ENCODE measurements at regions not wholly inside any gene's neighbourhood (a gene's known extent, or its start where the extent isn't known, plus 50 kb on each side); places are given as distances from the start of the nearest gene placed in this dataset.
"Not testable (repeated sequence)": the region's sequence is repeated elsewhere in the genome, so short reads cannot be mapped to it uniquely, and the experiment has no call there.

- DNase-seq = no peak
These were observed 460.8 kb downstream of the DMAC1 start for GRCh38 chr9:7338586-7339281.

GRCh38 chr9:7336356-7337065, 463.1 kb downstream of the DMAC1 start:
- DNase-seq = no peak

- DNase-seq = no peak
These were observed 465.9 kb downstream of the DMAC1 start for GRCh38 chr9:7333719-7334118.

GRCh38 chr9:7332780-7333179, 466.8 kb downstream of the DMAC1 start:
- DNase-seq = no peak

GRCh38 chr9:7328453-7328852, 471.1 kb downstream of the DMAC1 start:
- no peak for DNase-seq

GRCh38 chr9:7325995-7326394, 473.6 kb downstream of the DMAC1 start:
- no peak for DNase-seq

GRCh38 chr9:7324152-7324598, 475.4 kb downstream of the DMAC1 start:
- DNase-seq = no peak

GRCh38 chr9:7320841-7321240, 478.7 kb downstream of the DMAC1 start:
- no peak for DNase-seq

GRCh38 chr9:7320139-7320538, 479.4 kb downstream of the DMAC1 start:
- DNase-seq = no peak

- no peak for DNase-seq
These were observed 480.7 kb downstream of the DMAC1 start for GRCh38 chr9:7318920-7319319.

- no peak for DNase-seq
These were observed 482.6 kb downstream of the DMAC1 start for GRCh38 chr9:7316967-7317366.

GRCh38 chr9:7316166-7316795, 483.3 kb downstream of the DMAC1 start:
- no peak for DNase-seq

GRCh38 chr9:7315746-7316145, 483.8 kb downstream of the DMAC1 start:
- DNase-seq = no peak

GRCh38 chr9:7315116-7315515, 484.5 kb downstream of the DMAC1 start:
- DNase-seq = no peak

GRCh38 chr9:7313389-7313788, 486.2 kb downstream of the DMAC1 start:
- DNase-seq = no peak

- not testable (repeated sequence) for DNase-seq
These were observed 490.5 kb downstream of the DMAC1 start for GRCh38 chr9:7309051-7309450.

GRCh38 chr9:7305677-7306076, 493.9 kb downstream of the DMAC1 start:
- DNase-seq = no peak

GRCh38 chr9:7304627-7304995, 495.0 kb downstream of the DMAC1 start:
- DNase-seq = no peak

GRCh38 chr9:7303907-7304626, 495.5 kb downstream of the DMAC1 start:
- DNase-seq = no peak

GRCh38 chr9:7300484-7300883, 499.1 kb downstream of the DMAC1 start:
- no peak for DNase-seq

- DNase-seq = no peak
These were observed 501.5 kb downstream of the DMAC1 start for GRCh38 chr9:7298123-7298522.

GRCh38 chr9:7297521-7297920, 502.1 kb downstream of the DMAC1 start:
- DNase-seq = no peak

GRCh38 chr9:7293091-7293490, 506.5 kb downstream of the DMAC1 start:
- DNase-seq = no peak

- no peak for DNase-seq
These were observed 509.8 kb downstream of the DMAC1 start for GRCh38 chr9:7289773-7290172.

Data from NCI-H1105 treated with DMSO at 0.1 percent for 48 hours (cell line).